Neural cell (in vitro differentiated cells): ENCODE measurements at regions not wholly inside any gene's neighbourhood (a gene's known extent, or its start where the extent isn't known, plus 50 kb on each side); places are given as distances from the start of the nearest gene placed in this dataset.

Source experiments
- H2AFZ ChIP-seq: fragments of 200-600, 300-800 bp; sonication (generic), shearing (Covaris generic); 2 replicates; pipeline ENCODE4 v1.6.0; 2014; ENCODE audit warnings: low read depth, mild to moderate bottlenecking, antibody characterized with exemption, low read length, moderate library complexity
- H3F3A ChIP-seq: fragments of 200-600 bp; shearing (Covaris generic); 2 replicates; pipeline ENCODE4 v1.6.1; 2016; ENCODE audit warnings: mild to moderate bottlenecking, moderate library complexity, mixed read lengths, antibody characterized with exemption, low read length; ENCODE audit not compliant: insufficient read depth, poor library complexity, severe bottlenecking
- H3K27ac ChIP-seq: fragments of 200-600, 300-800 bp; sonication (generic), shearing (Covaris generic); 2 replicates; pipeline ENCODE4 v1.5.1; 2014; ENCODE audit warnings: mild to moderate bottlenecking, low read length, moderate library complexity
- H3K27me3 ChIP-seq: fragments of 300-800, 200-600 bp; sonication (generic), shearing (Covaris generic); 2 replicates; pipeline ENCODE4 v1.6.0; 2014; ENCODE audit warnings: mild to moderate bottlenecking, low read depth, low read length, moderate library complexity; ENCODE audit not compliant: insufficient read depth
- H3K36me3 ChIP-seq: fragments of 300-800, 200-600 bp; sonication (generic), shearing (Covaris generic); 2 replicates; pipeline ENCODE4 v1.5.1; 2014; ENCODE audit warnings: mild to moderate bottlenecking, antibody characterized with exemption, low read length, moderate library complexity; ENCODE audit not compliant: insufficient read depth
- H3K4me2 ChIP-seq: fragments of 300-800, 200-600 bp; sonication (generic), shearing (Covaris generic); 2 replicates; pipeline ENCODE4 v1.6.0; 2014; ENCODE audit warnings: mild to moderate bottlenecking, low read length
- H3K4me3 ChIP-seq: fragments of 300-800, 200-600 bp; sonication (generic), shearing (Covaris generic); 2 replicates; pipeline ENCODE4 v1.5.1; 2014; ENCODE audit warnings: mild to moderate bottlenecking, low read length, moderate library complexity
- H3K79me2 ChIP-seq: fragments of 200-600 bp; shearing (Covaris generic); replicated peaks from 2 replicates; pipeline ENCODE4 v1.6.0; 2014; ENCODE audit warnings: mild to moderate bottlenecking, low read length, moderate library complexity; ENCODE audit not compliant: insufficient read depth
- H3K9ac ChIP-seq: fragments of 300-800, 200-600 bp; sonication (generic), shearing (Covaris generic); 2 replicates; pipeline ENCODE4 v1.6.1; 2016; ENCODE audit warnings: mild to moderate bottlenecking, low read length, mixed read lengths
- H3K9me2 ChIP-seq: fragments of 200-600 bp; shearing (Covaris generic); 2 replicates; pipeline ENCODE4 v1.6.1; 2016; ENCODE audit warnings: mild to moderate bottlenecking, low read length, mixed read lengths; ENCODE audit not compliant: insufficient read depth
- H3K9me3 ChIP-seq: fragments of 200-600, 300-800 bp; sonication (generic), shearing (Covaris generic); 2 replicates; pipeline ENCODE4 v1.6.1; 2016; ENCODE audit warnings: mild to moderate bottlenecking, mixed run types, low read length, moderate library complexity, mixed read lengths
- H4K20me1 ChIP-seq: fragments of 200-600 bp; shearing (Covaris generic); 2 replicates; pipeline ENCODE4 v1.6.1; 2016; ENCODE audit warnings: mild to moderate bottlenecking, mixed run types; ENCODE audit not compliant: insufficient read depth
- CTCF ChIP-seq: fragments of 450-650 bp; IDR thresholded peaks from 2 replicates; pipeline ENCODE4 v1.5.1; 2014; ENCODE audit warnings: antibody characterized with exemption, mild to moderate bottlenecking, moderate library complexity; ENCODE audit not compliant: poor library complexity, severe bottlenecking
- EP300 ChIP-seq: fragments of 450-650 bp; conservative IDR thresholded peaks from 2 replicates; pipeline ENCODE4 v1.6.1; 2014; ENCODE audit warnings: antibody characterized with exemption, mild to moderate bottlenecking, moderate library complexity; ENCODE audit not compliant: poor library complexity, severe bottlenecking
- EZH2 ChIP-seq: fragments of 200-600, 300-800 bp; shearing (Covaris generic), sonication (generic); IDR thresholded peaks from 2 replicates; pipeline ENCODE4 v1.6.1; 2014; ENCODE audit warnings: antibody characterized with exemption, low read length, borderline replicate concordance, mild to moderate bottlenecking; ENCODE audit not compliant: insufficient read depth, poor library complexity, severe bottlenecking
- MXI1 ChIP-seq: fragments of 450-650 bp; conservative IDR thresholded peaks from 2 replicates; pipeline ENCODE4 v1.6.1; 2014; ENCODE audit warnings: antibody characterized with exemption, mild to moderate bottlenecking; ENCODE audit not compliant: poor library complexity, severe bottlenecking
- POLR2AphosphoS5 ChIP-seq: IDR thresholded peaks from 2 replicates; pipeline ENCODE4 v1.6.1; 2012
- RAD21 ChIP-seq: fragments of 450-650 bp; conservative IDR thresholded peaks from 2 replicates; pipeline ENCODE4 v1.6.1; 2014; ENCODE audit warnings: antibody characterized with exemption, mild to moderate bottlenecking, moderate library complexity
- REST ChIP-seq: IDR thresholded peaks from 2 replicates; pipeline ENCODE4 v1.6.1; 2012; ENCODE audit warnings: borderline replicate concordance
- SMC3 ChIP-seq: fragments of 450-650 bp; conservative IDR thresholded peaks from 2 replicates; pipeline ENCODE4 v1.6.1; 2014; ENCODE audit warnings: antibody characterized with exemption, mild to moderate bottlenecking, moderate library complexity; ENCODE audit not compliant: poor library complexity
- TAF1 ChIP-seq: IDR thresholded peaks from 2 replicates; pipeline ENCODE4 v1.6.1; 2012; ENCODE audit warnings: low read depth

GRCh38 chr14:88064841-88065240, 59.9 kb downstream of the GPR65 start:
- Histone ChIP-seq H3K36me3 (no peaks in the 10 kb centered on the region), H3K9ac (no peak overlapping the region), H3K9me3 (no peaks in the 10 kb centered on the region), H3F3A (no peaks in the 10 kb centered on the region), H3K4me3 (no peak overlapping the region), H2AFZ (no peak overlapping the region), H3K9me2 (no peaks in the 10 kb centered on the region), H4K20me1 (no peaks in the 10 kb centered on the region), H3K4me2 (no peak overlapping the region), H3K27me3 (no peaks in the 10 kb centered on the region), H3K79me2 (no peaks in the 10 kb centered on the region), H3K27ac (no peak overlapping the region)
- TF ChIP-seq MXI1 = no peak
- TF ChIP-seq REST = no peak

- Histone ChIP-seq H2AFZ (no peak overlapping the region), H3K9me2 (no peaks in the 10 kb centered on the region), H3K36me3 (no peaks in the 10 kb centered on the region), H3K79me2 (no peaks in the 10 kb centered on the region), H4K20me1 (no peaks in the 10 kb centered on the region), H3F3A (no peaks in the 10 kb centered on the region), H3K4me3 (no peak overlapping the region), H3K9me3 (no peaks in the 10 kb centered on the region), H3K9ac (no peak overlapping the region), H3K27ac (no peak overlapping the region), H3K27me3 (no peaks in the 10 kb centered on the region), H3K4me2 (no peak overlapping the region)
- TF ChIP-seq SMC3 (no peak), MXI1 (no peak), RAD21 (no peak), CTCF (no peak), EP300 (no peak), EZH2 (no peak), POLR2AphosphoS5 (no peak), TAF1 (no peak), REST (no peak)
Measured at GRCh38 chr14:88069677-88070076, 64.7 kb downstream of the GPR65 start.
